Smooth muscle cell (in vitro differentiated cells): ENCODE measurements at regions not wholly inside any gene's neighbourhood (a gene's known extent, or its start where the extent isn't known, plus 50 kb on each side); places are given as distances from the start of the nearest gene placed in this dataset.

ENCODE experiments used
- DNase-seq: peaks from one replicate; lab custom pipeline; 2025; ENCODE audit not compliant: unreplicated experiment; lab: John Stamatoyannopoulos, UW
- H2AFZ ChIP-seq: fragments of 200-600 bp; sonication (generic); 2 replicates; pipeline ENCODE4 v1.6.0; 2016; ENCODE audit warnings: antibody characterized with exemption, low read depth, mild to moderate bottlenecking
- H3F3A ChIP-seq: fragments of 200-600 bp; sonication (generic); 2 replicates; pipeline ENCODE4 v1.6.0; 2017; ENCODE audit warnings: antibody characterized with exemption, low read depth
- H3K27ac ChIP-seq: fragments of 200-600 bp; sonication (generic); 2 replicates; pipeline ENCODE4 v1.5.1; 2016; ENCODE audit warnings: low read depth, mild to moderate bottlenecking
- H3K27me3 ChIP-seq: fragments of 200-600 bp; sonication (generic); 2 replicates; pipeline ENCODE4 v1.6.1; 2016; ENCODE audit warnings: low read depth, mild to moderate bottlenecking
- H3K36me3 ChIP-seq: fragments of 200-600 bp; sonication (generic); 2 replicates; pipeline ENCODE4 v1.5.1; 2016; ENCODE audit warnings: low read depth
- H3K4me1 ChIP-seq: fragments of 200-600 bp; sonication (generic); 2 replicates; pipeline ENCODE4 v1.5.1; 2016; ENCODE audit warnings: low read depth
- H3K4me2 ChIP-seq: fragments of 200-600 bp; sonication (generic); 2 replicates; pipeline ENCODE4 v1.6.0; 2016; ENCODE audit warnings: mild to moderate bottlenecking
- H3K4me3 ChIP-seq: fragments of 200-600 bp; sonication (generic); 2 replicates; pipeline ENCODE4 v1.5.1; 2016; ENCODE audit warnings: mild to moderate bottlenecking
- H3K79me2 ChIP-seq: fragments of 200-600 bp; sonication (generic); 2 replicates; pipeline ENCODE4 v1.6.0; 2016; ENCODE audit warnings: low read depth, mild to moderate bottlenecking
- H3K9ac ChIP-seq: fragments of 200-600 bp; sonication (generic); 2 replicates; pipeline ENCODE4 v1.6.0; 2016; ENCODE audit warnings: low read depth
- H3K9me3 ChIP-seq: fragments of 200-600 bp; sonication (generic); replicated peaks from 2 replicates; pipeline ENCODE4 v1.5.1; 2016; ENCODE audit warnings: low read depth
- H4K20me1 ChIP-seq: fragments of 200-600 bp; sonication (generic); 2 replicates; pipeline ENCODE4 v1.6.0; 2016; ENCODE audit warnings: low read depth
- CTCF ChIP-seq: fragments of 200-600 bp; sonication (generic); IDR thresholded peaks from 2 replicates; pipeline ENCODE4 v1.5.1; 2017; ENCODE audit warnings: borderline replicate concordance, mild to moderate bottlenecking, antibody characterized with exemption; ENCODE audit not compliant: insufficient read depth, poor library complexity, severe bottlenecking
- WGBS: methylation state at CpG from one replicate; pipeline ENCODE4 v1.1.7; 2016; ENCODE audit warnings: low lambda C conversion rate; 5-methylcytosine and 5-hydroxymethylcytosine counted together

GRCh38 chr2:129587426-129588064 lies 391.9 kb upstream of the RAB6C start:
- WGBS = 66% methylated on average over 51 of the region's 51 CpGs
- Histone ChIP-seq H3K79me2 (no peaks in the 10 kb centered on the region), H3K27me3 (peaks cover 3% of the 10 kb centered on the region), H3K4me3 (no peak overlapping the region), H3K4me2 (no peak overlapping the region), H3K9me3 (no peaks in the 10 kb centered on the region), H3F3A (no peaks in the 10 kb centered on the region), H2AFZ (no peak overlapping the region), H3K9ac (no peak overlapping the region), H3K36me3 (no peaks in the 10 kb centered on the region), H3K27ac (no peak overlapping the region), H3K4me1 (no peaks in the 10 kb centered on the region), H4K20me1 (no peaks in the 10 kb centered on the region)
- DNase-seq = no peak
- no peak for TF ChIP-seq CTCF

GRCh38 chr2:129604560-129604959 lies 374.9 kb upstream of the RAB6C start:
- Histone ChIP-seq H3K9me3 (no peaks in the 10 kb centered on the region), H3F3A (no peaks in the 10 kb centered on the region), H2AFZ (no peak overlapping the region), H3K9ac (no peak overlapping the region), H3K4me2 (no peak overlapping the region), H3K79me2 (no peaks in the 10 kb centered on the region), H3K27me3 (peaks cover 6% of the 10 kb centered on the region), H3K4me3 (no peak overlapping the region), H3K27ac (no peak overlapping the region), H4K20me1 (no peaks in the 10 kb centered on the region), H3K36me3 (no peaks in the 10 kb centered on the region), H3K4me1 (no peaks in the 10 kb centered on the region)
- no peak for DNase-seq
- no peak for TF ChIP-seq CTCF
- 88% methylated on average over 5 of the region's 5 CpGs for WGBS

GRCh38 chr2:129605646-129606045 lies 373.8 kb upstream of the RAB6C start:
- TF ChIP-seq CTCF = no peak
- Histone ChIP-seq H3F3A (no peaks in the 10 kb centered on the region), H3K36me3 (no peaks in the 10 kb centered on the region), H3K27ac (no peak overlapping the region), H3K4me3 (no peak overlapping the region), H3K9me3 (no peaks in the 10 kb centered on the region), H3K4me1 (no peaks in the 10 kb centered on the region), H3K79me2 (no peaks in the 10 kb centered on the region), H3K4me2 (no peak overlapping the region), H3K27me3 (peaks cover 6% of the 10 kb centered on the region), H2AFZ (no peak overlapping the region), H4K20me1 (no peaks in the 10 kb centered on the region), H3K9ac (no peak overlapping the region)
- WGBS = 91% methylated on average over 6 of the region's 6 CpGs
- DNase-seq = no peak

- no peak for TF ChIP-seq CTCF
- no peak overlapping the region for H3K4me2 ChIP-seq
- H3K36me3 ChIP-seq = no peaks in the 10 kb centered on the region
- H3K79me2 ChIP-seq = no peaks in the 10 kb centered on the region
- no peaks in the 10 kb centered on the region for H3K4me1 ChIP-seq
- H3K27ac ChIP-seq = no peak overlapping the region
- H3F3A ChIP-seq = no peaks in the 10 kb centered on the region
- no peak overlapping the region for H3K4me3 ChIP-seq
- peaks cover 6% of the 10 kb centered on the region for H3K27me3 ChIP-seq
- H4K20me1 ChIP-seq = no peaks in the 10 kb centered on the region
- 72% methylated on average over 12 of the region's 12 CpGs for WGBS
- H3K9me3 ChIP-seq = no peaks in the 10 kb centered on the region
- H3K9ac ChIP-seq = no peak overlapping the region
- DNase-seq = no peak
- no peak overlapping the region for H2AFZ ChIP-seq
These were observed 372.8 kb upstream of the RAB6C start for GRCh38 chr2:129606496-129607270.
